Suppressor macrophage (primary cell): ENCODE measurements at regions not wholly inside any gene's neighbourhood (a gene's known extent, or its start where the extent isn't known, plus 50 kb on each side); places are given as distances from the start of the nearest gene placed in this dataset.

ENCODE experiments used
- DNase-seq, 4 experiments: peaks; one replicate each; pipeline ENCODE4 v3.0.0-alpha.2; 2020 to 2022

DNA sequence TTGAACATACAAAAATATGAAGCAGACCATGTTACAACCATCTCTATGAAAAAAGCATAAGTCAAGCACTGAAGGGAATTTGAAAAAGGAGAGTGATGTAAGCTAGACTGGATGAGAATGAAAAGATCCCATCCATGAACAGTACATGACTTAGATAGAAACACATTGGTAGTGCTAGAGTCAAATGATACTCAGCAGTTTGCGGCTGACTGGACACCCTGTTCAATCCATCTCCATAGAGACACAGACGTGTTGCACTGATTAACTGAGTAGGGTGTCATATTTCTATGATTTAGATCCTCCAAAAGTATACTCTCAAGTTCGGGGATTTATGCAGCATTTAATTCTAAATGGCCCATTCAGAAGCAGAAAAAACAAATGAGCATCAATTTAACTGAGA is 674.3 kb upstream of the NRXN1 start:
- no peak for DNase-seq

DNA sequence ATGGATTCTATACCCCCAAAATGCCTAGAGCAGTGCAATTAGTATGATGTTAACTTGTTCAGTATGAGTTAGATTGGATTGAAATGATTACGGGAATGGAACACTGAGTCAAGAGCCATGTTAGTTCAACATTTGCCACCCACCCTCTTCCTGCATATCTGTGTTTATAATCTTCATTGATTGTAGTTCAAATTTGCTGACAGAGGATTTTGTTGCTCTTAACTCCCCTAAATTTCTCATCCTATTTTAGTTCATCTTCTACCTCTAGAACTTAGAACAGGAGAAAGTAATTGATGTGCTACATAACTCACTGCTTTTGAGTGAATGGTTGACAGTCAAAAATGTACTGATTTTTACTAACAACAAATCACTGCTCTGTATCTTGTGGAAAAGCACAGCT is 673.5 kb upstream of the NRXN1 start:
- DNase-seq, result no peak

GRCh38 chr2:51698021-51698420 is 666.1 kb upstream of the NRXN1 start:
- DNase-seq, result no peak

DNA sequence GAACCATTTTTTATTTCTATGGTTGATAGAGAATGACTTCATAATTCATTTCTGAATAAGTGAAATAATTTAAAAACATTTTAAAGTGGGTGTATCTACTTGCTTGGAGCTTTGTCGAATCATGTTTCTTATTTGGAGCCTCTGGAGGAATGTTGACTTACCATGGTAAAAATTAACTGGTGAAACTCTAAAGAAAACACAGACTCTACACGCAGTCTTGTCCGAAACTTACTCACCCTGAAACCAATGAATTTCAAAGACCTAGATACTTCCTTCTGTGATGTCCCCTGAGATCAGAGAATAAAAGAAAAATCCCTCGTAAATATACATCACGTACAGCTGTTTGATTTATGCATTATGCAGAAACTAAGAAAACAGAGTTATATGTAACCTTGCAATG is 665.2 kb upstream of the NRXN1 start:
- DNase-seq, result no peak

DNA sequence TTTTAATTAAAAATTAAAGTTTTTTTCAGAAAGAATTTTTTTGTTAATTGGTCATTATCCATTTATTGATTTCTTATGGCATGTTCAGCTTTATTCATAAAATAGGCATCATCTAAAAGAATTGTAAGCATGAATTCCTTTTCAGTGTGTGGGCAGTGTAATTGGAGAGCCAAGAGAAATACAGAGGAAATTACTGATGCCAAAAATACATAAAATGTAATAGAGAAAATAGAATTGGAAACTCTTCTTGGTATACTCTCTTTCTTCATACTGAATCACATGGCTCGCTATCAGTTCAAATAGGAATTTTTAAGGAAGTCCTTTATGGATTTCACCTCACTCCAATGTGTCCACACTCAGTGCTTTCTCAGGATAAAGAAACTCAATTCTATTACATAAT is 663.6 kb upstream of the NRXN1 start:
- no peak for DNase-seq

GRCh38 chr2:51693640-51694039 is 661.7 kb upstream of the NRXN1 start:
- no peak for DNase-seq

- DNase-seq, result no peak
Measured at GRCh38 chr2:51681854-51682253, 649.9 kb upstream of the NRXN1 start.

DNA sequence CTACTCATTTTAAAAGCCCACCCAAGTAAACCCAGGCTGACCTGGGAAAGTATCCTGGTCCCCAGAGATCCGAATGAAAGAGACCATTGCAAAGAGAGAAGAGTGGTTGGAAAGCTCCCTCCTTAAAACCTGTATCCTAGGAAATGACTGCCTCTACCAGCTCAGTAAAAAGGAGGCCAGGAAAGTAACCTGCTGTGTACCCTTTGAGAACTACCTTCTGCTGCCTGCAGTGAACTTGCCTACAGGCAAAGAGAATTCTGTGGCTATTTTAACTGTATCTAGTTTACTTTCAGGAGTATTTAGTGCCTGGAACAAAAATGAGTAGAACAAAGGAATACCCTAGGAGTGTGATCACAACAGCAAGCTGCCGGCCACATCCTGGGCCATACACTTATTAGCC is 641.7 kb upstream of the NRXN1 start:
- DNase-seq, result no peak

DNA sequence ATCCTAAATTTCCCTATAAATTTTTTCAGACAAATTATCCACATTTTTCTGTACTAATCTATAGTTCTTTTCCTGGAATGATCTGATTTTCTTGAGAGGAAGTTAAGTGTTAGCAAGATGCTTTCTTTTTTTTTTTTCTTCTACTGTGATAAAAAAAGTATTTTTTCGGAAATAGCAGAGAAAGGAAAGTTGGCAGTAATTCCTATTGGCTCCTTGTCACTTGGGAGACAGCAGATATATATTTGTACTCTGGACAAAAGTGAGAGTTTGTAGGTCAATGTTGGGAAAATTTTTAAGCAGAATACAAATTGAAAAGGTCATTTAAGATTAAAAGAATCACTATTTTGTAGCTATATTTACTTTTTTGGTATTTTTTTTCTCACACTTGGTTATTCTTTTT is 635.7 kb upstream of the NRXN1 start:
- no peak for DNase-seq

DNA sequence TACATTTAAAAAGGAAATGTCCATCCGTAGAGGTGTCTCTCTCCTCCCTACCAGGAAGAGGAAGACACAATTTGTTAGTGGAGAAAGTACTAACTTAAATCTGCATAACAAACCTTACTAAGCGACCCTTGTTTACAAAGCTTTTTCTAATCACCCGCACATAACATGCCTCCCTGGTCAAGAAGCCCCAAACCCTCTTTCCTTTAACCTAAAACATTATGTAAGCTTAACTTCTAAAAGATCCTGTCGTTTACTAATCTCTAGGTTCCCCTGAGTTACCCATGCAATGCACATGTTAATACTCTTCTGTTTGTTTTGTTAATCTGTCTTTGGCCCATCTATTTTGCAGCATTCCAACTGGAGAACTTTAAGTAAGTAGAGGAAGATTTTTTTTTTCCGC is 630.3 kb upstream of the NRXN1 start:
- no peak for DNase-seq

DNA sequence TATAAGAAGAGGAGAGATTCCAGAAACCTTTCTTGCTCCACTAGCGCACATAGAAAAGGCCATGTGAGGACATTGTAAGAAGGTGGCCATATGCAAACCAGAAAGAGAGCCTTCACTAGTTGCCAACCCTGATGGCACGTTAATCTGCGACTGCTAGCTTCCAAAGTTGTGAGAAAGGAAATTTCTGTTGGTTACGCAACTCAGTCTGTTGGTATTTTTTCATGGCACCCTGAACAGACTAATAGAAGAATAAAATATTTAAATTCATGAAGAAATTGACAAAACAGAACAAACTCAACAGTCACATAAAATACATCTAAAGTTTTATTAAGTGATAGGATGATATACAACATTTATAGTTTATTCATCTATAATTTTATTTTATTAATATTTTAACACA is 625.9 kb upstream of the NRXN1 start:
- no peak for DNase-seq

DNA sequence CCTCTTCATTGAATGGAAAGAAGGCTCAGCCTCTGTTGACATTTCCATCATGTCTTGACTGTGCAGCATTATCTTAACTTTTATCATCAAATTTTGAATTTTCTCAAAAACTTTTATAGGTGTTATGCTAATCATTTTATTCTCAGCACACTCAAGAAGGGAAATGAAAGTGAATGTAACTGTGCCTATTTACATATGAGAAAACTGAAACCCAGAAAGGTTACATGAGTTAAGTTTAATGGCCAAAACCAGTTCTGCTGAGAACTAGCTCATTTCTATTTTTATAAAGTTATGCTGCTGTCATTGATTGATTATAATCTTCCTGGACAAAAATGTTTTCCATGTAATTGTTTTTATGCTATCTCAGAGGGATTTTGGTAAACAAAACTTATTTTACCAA is 618.8 kb upstream of the NRXN1 start:
- DNase-seq, result no peak

- no peak for DNase-seq
Measured at GRCh38 chr2:51649366-51649765, 617.4 kb upstream of the NRXN1 start.

- no peak for DNase-seq
Measured at GRCh38 chr2:51638811-51639210, 606.9 kb upstream of the NRXN1 start.

DNA sequence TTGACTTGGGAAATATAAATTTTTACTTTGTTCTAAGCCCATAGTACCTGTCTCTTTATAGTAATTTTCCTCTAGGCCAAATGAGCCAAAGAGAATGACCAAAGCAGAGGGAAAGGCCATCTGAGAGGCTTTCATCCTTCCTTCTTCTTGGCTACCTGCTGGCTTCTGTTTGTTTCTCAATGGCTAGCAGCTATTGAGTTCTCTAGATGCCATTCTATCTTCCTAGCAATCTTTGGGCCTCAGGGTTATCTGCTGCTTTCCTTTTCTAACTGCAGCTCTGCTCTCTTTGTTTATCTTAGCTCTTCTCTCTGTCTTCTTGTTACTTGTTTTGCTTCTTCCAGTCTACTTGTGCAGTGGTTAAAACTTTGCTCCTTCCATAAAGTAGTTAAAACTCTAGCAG is 601.1 kb upstream of the NRXN1 start:
- no peak for DNase-seq

DNA sequence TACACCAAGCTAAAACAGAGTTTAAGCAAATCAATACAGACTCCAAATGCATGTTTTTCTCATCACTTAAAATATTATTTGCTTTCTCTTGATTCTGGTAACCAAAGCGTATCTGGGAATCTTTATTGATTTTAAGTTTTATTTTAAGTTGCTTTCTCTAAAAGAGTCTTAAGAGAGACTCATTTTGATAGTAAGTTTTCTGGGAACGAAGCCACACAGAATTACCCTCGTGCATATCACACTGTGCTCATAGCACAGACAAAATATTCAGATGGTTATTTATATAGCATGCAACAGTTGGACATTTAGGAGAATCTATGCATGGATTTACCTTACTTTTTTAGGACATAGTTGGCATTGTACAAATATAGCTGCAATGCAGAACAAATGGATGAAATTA is 597.5 kb upstream of the NRXN1 start:
- DNase-seq, result no peak

DNA sequence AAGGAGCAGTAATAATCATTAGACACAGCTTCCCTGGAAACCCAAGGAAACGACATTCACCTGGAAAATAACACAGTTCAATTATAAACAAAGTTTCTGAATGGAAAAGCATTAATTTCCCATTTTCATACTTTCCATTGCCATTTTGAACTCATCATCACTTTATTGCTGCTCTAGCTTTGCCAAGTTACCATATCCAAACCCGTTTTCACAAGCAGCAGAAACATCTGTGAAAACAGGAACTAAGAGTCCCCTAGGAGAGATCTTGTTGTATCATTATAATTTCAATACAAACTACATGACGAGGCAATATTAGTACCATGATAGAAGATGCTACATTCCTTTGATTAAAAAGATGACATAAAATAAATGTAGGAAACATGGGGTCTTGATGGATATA is 597.0 kb upstream of the NRXN1 start:
- DNase-seq, result no peak

GRCh38 chr2:51624995-51625394 is 593.1 kb upstream of the NRXN1 start:
- no peak for DNase-seq

DNA sequence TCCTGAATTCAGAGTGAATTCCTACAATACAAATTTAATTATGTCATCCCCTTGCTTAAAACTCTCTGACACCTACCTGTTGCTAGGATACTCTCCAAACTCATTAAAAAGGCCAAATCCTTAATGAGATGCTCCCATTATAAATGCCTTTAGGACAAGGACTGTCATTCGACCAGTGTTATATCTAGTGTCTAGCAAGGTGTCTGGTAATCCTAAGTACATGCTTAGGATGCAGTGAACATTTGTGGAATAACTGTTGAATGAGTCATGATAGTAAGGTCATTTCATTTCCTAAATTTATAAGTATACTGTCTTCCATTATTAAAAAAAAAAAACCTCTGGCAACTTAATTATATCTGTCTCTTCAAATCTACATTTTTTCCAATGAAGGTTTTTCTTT is 588.9 kb upstream of the NRXN1 start:
- no peak for DNase-seq

GRCh38 chr2:51619961-51620360 is 588.0 kb upstream of the NRXN1 start:
- no peak for DNase-seq

- no peak for DNase-seq
Measured at GRCh38 chr2:51612387-51612786, 580.5 kb upstream of the NRXN1 start.

- DNase-seq, result no peak
Measured at GRCh38 chr2:51601706-51602105, 569.8 kb upstream of the NRXN1 start.

DNA sequence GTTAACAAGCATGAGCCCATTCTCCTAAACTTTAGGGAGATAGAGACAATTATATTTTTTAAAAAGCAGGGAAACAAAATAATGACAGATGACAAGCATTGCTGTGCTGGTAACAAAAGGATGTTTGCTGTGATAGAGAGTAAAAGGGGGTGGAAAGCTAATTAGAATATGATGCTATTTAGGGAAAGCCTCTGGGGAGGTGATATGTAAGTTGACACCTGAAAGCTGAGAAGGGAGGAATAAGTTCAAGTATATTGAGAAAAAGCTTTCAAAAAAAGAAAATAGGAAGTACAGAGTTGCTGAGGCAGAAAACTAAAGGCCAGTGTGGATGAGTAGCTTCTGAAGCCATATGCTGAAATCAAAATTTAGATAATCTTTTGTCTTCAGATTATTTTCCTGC is 565.2 kb upstream of the NRXN1 start:
- DNase-seq, result no peak

DNA sequence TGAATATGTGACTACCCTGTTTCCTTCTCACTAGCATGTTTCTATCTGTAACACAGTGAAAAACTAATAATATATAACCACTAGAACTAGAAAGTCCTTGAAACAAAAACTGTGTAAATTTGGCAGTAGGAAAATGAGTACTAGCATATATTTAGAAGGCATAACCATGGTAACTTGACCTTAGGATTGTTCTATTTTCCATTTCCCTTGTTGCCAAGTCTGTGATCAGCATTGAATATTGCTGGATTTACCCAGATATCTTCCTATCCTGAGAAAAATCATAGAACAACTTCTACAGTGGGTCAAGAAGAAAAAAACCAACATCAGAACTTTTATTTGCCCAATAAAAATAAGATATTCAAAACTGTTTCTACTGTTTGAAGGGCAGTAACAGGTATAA is 563.9 kb upstream of the NRXN1 start:
- DNase-seq, result no peak

- no peak for DNase-seq
Measured at GRCh38 chr2:51581636-51582267, 549.8 kb upstream of the NRXN1 start.

DNA sequence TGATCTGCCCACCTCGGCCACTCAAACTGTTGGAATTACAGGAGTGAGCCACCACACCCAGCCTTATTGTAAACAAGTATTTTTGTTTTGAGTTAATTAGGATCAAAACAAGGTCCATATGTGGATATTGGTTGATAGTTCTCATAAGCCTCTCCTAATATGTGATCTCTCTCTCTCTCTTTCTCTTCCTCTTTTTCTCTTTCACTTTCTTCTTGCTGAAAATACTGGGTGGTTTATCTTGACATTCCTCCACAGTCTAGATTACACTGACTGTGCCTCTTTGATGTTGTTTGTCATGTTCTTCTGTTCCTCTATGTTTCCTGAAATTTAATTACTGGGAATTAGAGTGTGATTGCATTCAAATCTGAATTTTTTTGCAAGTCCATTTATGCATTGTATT is 547.5 kb upstream of the NRXN1 start:
- DNase-seq, result no peak
